ENCODE measurements at regions not wholly inside any gene's neighbourhood (a gene's known extent, or its start where the extent isn't known, plus 50 kb on each side); places are given as distances from the start of the nearest gene placed in this dataset.

DNA sequence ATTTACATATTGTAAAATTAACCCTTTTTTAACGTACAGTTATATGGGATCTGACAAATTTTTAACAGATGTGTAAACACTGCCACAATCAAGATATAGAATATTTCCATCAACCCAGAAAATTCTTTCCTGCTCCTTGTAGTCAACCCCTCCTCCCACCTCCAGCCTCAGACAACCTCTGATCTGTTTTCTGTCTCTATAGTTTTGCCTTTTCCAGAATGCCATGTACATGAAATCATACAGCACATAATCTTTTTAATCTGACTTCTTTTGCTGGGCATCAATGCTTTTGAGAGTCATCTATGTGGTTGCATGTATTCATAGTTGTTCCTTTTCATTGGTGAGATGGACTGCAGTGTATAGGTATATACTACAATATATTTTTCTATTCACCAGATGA, 153.0 kb downstream of the SMAD6 start:
- no peak overlapping the region for H3K27ac Mint-ChIP-seq
- H3K9me3 Mint-ChIP-seq = no peaks in the 10 kb centered on the region
- H3K36me3 Mint-ChIP-seq = no peaks in the 10 kb centered on the region
- H3K4me1 Mint-ChIP-seq = peaks cover 10% of the 10 kb centered on the region
- H3K27me3 Mint-ChIP-seq = peaks cover 5% of the 10 kb centered on the region
- H3K4me3 Mint-ChIP-seq = no peak overlapping the region

DNA sequence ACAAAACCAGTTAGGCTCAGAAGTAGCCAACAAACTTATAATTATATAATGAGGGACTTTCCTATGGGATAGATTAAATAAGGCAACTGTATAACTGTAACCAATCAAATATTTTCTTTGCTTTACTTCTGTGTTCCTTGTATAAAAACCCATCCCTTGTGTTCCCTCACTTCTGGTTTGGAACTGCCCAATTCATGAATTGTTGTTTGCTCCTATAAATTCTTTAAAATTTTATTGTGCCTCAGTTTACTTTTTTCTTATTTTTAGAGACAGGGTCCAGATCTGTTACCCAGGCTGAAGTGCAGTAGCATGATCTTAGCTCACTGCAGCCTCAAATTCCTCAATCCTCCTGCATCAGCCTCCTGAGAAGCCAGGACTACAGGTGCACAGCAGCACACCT, 155.7 kb downstream of the SMAD6 start:
- H3K9me3 Mint-ChIP-seq = no peaks in the 10 kb centered on the region
- H3K27ac Mint-ChIP-seq = no peak overlapping the region
- H3K36me3 Mint-ChIP-seq = no peaks in the 10 kb centered on the region
- H3K4me1 Mint-ChIP-seq = no peaks in the 10 kb centered on the region
- no peak overlapping the region for H3K4me3 Mint-ChIP-seq
- H3K27me3 Mint-ChIP-seq = peaks cover 8% of the 10 kb centered on the region

DNA sequence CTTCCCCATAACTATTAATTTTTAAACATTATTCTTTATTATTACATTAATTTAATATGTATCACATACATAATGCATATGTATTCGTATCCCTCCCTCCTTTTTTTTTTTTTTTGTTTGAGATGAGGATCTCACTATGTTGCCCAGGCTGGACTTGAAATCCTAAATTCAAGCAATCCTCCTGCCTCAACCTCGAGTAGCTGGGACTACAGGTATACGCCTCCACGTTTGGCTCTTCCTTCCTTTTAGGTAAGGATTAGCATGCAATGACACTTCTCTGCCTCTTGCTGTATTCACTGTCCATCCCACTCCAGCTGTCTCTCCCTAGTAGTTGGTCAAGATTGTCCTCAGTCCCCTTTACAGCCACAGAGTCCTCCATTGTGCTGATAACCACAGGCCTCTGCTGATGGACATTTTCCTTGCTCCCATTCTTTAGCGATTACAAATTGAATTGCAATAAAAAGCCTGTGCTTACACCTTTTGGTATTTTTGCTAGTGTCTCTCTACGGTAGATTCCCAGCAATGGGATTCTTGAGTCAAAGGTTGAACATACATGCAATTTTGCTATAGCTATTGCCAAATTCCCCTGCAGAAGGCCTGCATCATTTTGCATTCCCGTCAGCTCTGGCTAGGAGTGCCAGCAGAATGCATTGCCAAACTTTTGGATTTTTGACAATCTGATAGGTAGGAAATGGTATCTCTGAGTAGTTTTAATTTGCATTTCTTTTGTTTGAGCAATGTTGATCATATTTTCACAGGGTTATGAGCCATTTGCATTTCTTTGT, 156.6 kb downstream of the SMAD6 start:
- Mint-ChIP-seq H3K36me3 (no peaks in the 10 kb centered on the region), H3K4me3 (no peak overlapping the region), H3K27me3 (peaks cover 11% of the 10 kb centered on the region), H3K27ac (no peak overlapping the region), H3K9me3 (no peaks in the 10 kb centered on the region), H3K4me1 (peaks cover 8% of the 10 kb centered on the region)

DNA sequence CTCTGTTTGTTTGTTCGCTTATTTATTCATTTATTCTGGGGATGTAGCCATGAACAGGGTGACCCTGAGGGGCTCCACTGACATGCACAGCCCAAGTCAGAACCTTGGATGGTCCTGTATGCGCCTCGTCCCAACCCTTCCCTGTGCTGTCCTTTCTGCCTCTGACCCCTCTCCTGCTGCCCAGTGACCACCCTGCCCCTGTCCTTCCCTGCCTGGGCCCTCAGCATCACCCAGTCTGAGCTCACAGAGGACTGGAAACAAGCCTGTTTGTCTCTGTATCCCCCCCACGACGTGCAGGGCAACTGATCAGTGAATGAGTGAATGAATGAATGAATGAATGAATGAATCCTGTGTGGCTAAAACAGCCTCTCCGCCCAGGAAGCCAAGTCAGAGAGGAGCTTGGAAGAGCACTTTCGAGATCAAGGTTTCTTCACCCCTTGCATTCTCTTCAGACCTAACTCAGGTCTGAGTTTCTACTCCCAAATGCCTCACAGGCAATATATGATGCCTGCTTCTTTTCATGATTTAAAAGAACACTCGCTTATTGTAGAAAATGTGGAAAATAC, 157.7 kb downstream of the SMAD6 start:
- Mint-ChIP-seq H3K4me3 (no peak overlapping the region), H3K9me3 (no peaks in the 10 kb centered on the region), H3K36me3 (no peaks in the 10 kb centered on the region), H3K27ac (no peak overlapping the region), H3K4me1 (peaks cover 8% of the 10 kb centered on the region), H3K27me3 (peaks cover 10% of the 10 kb centered on the region)

DNA sequence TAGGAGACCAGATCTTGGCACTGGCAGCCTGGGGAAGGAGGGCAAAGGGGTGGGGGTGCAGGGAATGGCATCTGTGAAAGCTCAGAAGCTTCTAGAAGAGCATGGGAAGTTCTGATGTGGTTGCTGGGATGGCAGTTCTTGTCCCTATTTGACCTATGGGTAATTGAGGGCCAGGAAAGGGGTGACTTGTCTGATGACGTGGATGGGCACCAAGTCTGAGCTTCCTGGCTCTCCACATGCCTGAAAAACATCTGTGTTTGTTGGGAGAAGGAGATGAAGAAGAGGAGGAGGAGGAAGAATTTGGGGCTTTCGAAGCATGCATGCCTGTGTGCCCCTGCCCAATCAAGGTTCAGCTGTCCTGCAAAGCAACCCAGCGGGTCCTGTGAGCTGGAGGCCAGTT, 158.8 kb downstream of the SMAD6 start:
- Mint-ChIP-seq H3K4me3 (no peak overlapping the region), H3K36me3 (no peaks in the 10 kb centered on the region), H3K9me3 (no peaks in the 10 kb centered on the region), H3K4me1 (peaks cover 8% of the 10 kb centered on the region), H3K27ac (no peak overlapping the region), H3K27me3 (peaks cover 8% of the 10 kb centered on the region)

DNA sequence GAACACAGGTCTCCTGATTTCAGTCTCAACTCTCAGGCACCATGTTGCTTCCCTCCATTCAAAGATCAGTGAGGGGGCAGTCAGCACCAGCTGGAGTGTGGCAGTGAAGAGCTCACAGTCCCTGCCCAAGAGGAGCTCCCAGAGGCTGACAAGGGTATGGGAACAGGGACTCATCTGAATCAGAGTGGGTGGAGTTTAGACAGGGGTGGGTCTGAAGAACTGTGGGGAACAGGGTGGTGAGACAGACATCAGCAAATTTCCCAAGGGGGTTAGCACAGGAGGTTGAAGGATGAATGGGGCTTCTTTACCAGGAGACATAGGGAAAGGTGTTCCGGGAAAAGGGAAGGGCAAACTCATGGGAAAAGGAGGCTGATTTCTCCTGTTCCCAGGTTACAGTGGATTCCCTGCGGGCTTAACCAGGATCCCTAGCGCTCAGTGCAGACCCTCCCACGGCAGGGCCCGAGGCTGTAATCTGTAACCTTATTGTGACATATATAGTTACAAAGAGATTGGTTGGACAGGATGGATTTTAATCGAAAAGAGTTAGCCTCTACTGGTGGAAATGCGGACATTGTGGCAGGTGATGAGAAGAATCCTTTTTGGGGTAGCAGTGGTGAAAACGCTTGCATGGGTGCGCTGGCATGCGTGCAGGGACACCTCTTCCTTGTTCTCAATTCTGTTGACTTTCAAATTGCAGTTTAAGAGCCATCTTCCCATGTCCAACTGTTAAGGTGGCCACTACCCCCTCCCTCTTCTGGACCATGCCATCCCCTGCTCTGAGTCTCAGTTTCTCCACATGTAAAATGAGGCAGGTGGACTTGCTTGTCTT, 160.3 kb downstream of the SMAD6 start:
- no peaks in the 10 kb centered on the region for H3K36me3 Mint-ChIP-seq
- H3K27me3 Mint-ChIP-seq = peaks cover 14% of the 10 kb centered on the region
- no peak overlapping the region for H3K27ac Mint-ChIP-seq
- H3K4me1 Mint-ChIP-seq = peaks cover 8% of the 10 kb centered on the region
- H3K9me3 Mint-ChIP-seq = no peaks in the 10 kb centered on the region
- H3K4me3 Mint-ChIP-seq = no peak overlapping the region

DNA sequence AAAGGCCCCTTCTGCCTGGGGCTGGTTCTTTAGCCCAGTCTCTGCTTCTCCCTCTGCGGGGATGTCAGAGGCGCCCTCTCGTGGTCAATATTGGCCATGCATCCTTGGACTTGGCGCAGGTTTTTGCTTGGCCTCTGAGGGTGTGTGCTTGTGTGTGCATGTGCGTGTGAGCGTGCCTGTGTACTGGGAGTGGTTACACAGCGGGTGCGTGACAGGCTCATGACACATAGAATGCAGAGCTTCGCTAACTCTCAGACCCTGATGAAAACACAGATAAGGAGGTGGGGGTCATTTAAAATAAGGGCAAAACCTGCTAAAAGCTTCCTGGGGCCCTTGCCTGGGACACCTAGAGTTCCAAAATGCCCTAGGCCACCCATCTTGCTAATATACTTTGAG, 160.9 kb downstream of the SMAD6 start:
- Mint-ChIP-seq H3K4me3 (no peak overlapping the region), H3K9me3 (no peaks in the 10 kb centered on the region), H3K27me3 (peaks cover 15% of the 10 kb centered on the region), H3K4me1 (peaks cover 8% of the 10 kb centered on the region), H3K36me3 (no peaks in the 10 kb centered on the region), H3K27ac (no peak overlapping the region)

DNA sequence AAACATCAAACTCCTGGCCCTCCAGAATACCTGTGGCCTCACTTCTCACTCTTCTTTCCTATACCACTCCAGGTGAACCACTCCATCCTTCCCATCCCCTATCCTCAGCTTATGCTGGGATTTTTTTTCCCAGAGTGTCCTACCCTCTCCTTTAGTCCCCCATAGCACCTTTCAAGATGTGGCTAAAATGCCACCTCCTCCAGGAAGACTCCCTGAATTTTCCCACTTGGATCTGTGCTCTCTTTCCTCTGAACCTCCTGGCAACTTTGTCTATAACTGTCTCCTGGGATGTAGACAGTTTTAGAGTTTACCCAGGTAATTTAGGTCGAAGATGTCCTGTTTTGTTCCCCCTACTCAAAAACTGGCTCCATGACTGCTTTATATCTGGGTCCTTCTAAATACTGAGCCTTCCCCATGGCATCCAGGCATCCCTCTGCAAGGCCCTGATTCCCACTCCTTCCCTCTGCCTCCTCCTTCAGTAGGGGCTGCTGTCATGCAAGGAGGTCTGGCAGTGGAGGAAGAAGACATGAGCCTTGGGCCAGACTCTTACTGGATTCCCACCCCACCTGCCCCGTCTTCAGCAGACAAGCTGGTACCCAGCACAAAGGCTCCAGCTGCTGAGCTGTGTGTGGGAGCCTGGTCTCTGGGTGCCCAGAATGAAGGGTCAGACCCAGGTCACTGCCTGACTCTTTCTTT, 161.5 kb downstream of the SMAD6 start:
- Mint-ChIP-seq H3K4me3 (no peak overlapping the region), H3K36me3 (no peaks in the 10 kb centered on the region)

DNA sequence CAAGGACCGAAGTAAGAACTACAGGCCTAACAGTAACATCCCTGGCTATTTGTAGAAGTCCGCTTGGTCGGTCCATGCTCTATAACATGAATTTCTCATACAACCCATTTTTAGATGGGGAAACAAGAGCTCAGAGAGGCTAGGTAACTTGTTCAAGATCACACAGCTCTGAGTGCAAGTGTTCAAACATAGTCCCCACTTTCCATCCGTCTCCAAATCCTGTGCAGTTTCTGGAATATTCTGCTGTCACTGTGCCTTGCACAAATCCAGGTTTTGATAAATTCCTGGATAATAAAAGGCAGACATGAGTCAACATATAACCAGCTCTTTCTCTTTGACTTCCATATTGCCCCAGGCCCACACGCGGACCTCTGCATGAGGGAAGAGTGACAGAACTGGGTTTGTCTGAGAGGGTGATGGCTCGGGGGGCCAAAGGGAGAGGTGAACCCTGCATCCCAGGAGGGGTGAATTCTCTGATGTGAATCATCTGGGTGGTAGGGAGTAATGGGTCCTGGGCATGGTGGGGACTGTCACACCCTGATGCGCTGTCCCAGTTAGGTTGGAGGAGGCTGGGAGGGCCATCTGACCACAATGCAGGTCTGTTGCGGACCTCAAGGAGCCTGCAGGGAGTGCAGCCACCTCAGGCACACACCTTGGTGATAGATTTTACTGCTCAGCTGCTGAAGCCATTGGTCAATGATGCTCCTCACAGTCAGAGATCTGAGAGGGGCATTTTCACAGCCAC, 162.2 kb downstream of the SMAD6 start:
- Mint-ChIP-seq H3K4me1 (peaks cover 8% of the 10 kb centered on the region), H3K4me3 (no peak overlapping the region), H3K27me3 (peaks cover 21% of the 10 kb centered on the region), H3K27ac (no peak overlapping the region), H3K36me3 (no peaks in the 10 kb centered on the region), H3K9me3 (no peaks in the 10 kb centered on the region)

More for the DNA sequence above, 161.5 kb downstream of the SMAD6 start:
- Mint-ChIP-seq H3K27me3 (peaks cover 16% of the 10 kb centered on the region), H3K27ac (no peak overlapping the region), H3K9me3 (no peaks in the 10 kb centered on the region), H3K4me1 (peaks cover 8% of the 10 kb centered on the region)

DNA sequence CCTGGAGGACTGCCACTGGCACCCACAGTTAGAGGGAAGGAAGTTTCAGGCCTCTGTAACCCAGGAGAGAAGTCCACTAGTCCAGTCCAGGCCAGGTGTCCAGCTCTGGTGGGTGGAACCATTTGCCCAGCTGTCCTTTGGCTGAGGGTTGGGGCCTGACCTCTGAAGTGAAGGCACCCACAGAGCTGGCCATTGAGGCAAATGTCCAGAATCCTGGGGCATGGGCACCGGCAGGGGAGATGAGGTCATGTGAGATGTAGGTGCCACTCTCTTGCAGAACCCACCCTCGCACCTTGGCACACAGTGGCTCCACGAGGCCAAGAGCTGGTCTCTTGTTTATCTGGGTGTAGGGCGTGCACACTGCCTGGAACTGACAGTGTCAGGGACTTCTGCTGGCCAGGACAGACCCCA, 162.8 kb downstream of the SMAD6 start:
- H3K4me3 Mint-ChIP-seq = no peak overlapping the region
- H3K4me1 Mint-ChIP-seq = peaks cover 8% of the 10 kb centered on the region
- no peaks in the 10 kb centered on the region for H3K9me3 Mint-ChIP-seq
- H3K36me3 Mint-ChIP-seq = no peaks in the 10 kb centered on the region
- H3K27ac Mint-ChIP-seq = no peak overlapping the region
- H3K27me3 Mint-ChIP-seq = peaks cover 21% of the 10 kb centered on the region

DNA sequence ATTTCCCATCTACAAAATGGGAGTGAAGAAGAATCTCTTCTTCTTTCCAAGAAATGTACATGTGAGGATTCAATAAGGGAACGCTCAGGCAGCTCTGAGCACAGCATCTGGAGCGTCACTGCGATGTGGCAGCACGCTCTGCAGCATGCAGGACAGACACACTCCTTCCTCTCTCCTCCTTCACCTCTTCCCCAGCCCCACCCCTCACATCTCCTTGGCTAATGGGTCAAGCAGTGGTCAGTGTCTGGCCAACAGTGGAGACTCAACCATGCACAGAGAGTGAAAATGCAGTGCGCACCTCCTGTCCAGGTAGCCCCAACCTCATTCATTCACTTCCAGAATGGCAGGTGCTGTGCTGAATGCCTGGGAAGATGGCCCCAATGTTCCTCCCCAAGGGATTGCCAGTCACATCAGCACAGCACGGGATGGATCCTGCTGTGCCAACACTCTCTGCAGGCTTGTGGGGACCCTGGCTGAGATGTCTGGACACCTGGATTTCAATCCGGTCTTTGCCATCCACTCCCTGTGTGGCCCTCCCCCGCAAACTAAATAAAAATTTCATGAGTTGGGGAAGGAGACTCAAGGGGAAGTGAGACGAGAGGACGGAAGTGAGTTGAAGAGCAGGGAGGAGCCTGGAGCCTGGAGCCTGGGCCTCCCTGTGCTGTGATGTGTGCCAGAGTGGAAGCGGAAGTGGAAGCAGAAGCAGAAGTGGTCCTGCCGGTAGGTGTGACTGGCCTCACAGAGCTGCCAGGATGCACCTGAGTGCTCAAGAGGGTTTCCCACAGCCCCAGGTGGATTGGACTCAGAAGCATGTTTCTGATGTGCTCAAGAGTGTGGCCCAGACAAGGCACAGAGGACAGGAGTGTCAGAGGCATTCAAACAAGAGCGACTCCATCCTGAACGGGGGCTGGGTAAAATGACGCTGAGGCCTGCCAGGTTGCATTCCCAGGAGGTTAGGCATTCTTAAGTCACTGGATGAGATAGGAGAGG, 163.9 kb downstream of the SMAD6 start:
- H3K36me3 Mint-ChIP-seq = no peaks in the 10 kb centered on the region
- no peak overlapping the region for H3K4me3 Mint-ChIP-seq
- peaks cover 8% of the 10 kb centered on the region for H3K4me1 Mint-ChIP-seq
- peaks cover 23% of the 10 kb centered on the region for H3K27me3 Mint-ChIP-seq
- H3K9me3 Mint-ChIP-seq = no peaks in the 10 kb centered on the region
- H3K27ac Mint-ChIP-seq = no peak overlapping the region

DNA sequence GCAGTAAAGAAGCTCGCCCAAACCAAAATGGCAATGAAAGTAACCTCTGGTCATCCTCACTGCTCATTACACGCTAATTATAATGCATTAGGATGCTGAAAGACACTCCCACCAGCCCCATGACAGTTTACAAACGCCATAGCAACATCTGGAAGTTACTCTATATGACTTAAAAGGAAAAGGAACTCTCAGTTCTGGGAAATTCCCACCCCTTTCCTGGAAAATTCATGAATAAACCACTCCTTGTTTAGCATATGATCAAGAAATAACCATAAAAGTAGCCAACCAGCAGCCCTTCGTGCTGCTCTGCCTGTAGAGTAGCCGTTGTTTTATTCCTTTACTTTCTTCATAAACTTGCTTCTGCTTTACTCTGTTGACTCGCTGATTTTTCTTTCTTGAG, 164.6 kb downstream of the SMAD6 start:
- no peaks in the 10 kb centered on the region for H3K36me3 Mint-ChIP-seq

DNA sequence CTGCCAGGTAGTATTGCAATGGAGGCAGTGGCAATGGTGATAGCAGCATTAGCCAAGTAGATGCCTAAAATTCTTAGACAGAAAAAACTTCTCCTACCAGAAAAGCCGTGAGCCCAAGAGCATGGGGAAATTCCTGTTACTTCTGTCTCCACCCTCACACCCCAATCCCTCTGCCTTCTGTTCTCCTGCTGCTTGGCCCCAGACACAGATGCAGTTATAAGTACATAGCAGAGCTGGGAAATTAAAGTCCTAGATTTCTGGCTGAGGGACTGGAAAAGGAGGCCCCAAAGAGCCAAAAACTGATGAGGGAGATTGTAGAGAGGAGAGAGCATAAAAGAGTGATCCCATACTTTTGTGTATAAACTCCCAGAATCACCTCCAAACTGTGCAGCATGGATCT, 166.9 kb downstream of the SMAD6 start:
- Mint-ChIP-seq H3K9me3 (no peaks in the 10 kb centered on the region), H3K4me1 (no peaks in the 10 kb centered on the region), H3K4me3 (no peak overlapping the region), H3K27ac (no peak overlapping the region), H3K36me3 (no peaks in the 10 kb centered on the region), H3K27me3 (peaks cover 16% of the 10 kb centered on the region)

More for the DNA sequence above, 164.6 kb downstream of the SMAD6 start:
- Mint-ChIP-seq H3K4me1 (peaks cover 8% of the 10 kb centered on the region), H3K4me3 (no peak overlapping the region), H3K27ac (no peak overlapping the region), H3K27me3 (peaks cover 23% of the 10 kb centered on the region), H3K9me3 (no peaks in the 10 kb centered on the region)

DNA sequence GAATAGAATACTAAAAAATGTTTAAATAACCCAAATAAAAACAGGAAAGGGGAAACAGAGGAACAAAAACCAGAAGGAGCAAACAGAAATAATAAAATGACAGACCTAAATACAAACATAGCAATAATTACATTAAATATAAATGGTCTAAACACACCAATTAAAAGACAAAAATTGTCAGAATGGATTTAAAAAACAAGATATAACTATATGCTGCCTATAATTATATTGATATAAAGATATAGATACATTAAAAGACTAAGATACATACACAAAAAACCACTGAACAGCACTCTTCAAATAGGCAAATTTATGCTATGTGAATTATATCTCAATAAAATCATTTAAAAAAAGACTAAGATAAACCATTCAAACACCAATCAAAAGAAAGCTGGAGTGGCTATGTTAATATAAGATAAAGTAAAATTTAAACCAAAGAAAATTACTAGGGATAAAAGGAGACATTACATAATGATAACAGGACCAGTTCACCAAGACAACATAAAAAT, 168.9 kb downstream of the SMAD6 start:
- no peak overlapping the region for H3K4me3 Mint-ChIP-seq
- no peak overlapping the region for H3K27ac Mint-ChIP-seq
- no peaks in the 10 kb centered on the region for H3K9me3 Mint-ChIP-seq
- H3K4me1 Mint-ChIP-seq = no peaks in the 10 kb centered on the region
- peaks cover 16% of the 10 kb centered on the region for H3K27me3 Mint-ChIP-seq
- H3K36me3 Mint-ChIP-seq = no peaks in the 10 kb centered on the region

All from activated naive CD4-positive, alpha-beta T cell treated with anti-CD3 and anti-CD28 coated beads, Interleukin-2, amount 50 U/mL, for 24 hours (primary cell).